ENCODE measurements at regions not wholly inside any gene's neighbourhood (a gene's known extent, or its start where the extent isn't known, plus 50 kb on each side); places are given as distances from the start of the nearest gene placed in this dataset.

DNA sequence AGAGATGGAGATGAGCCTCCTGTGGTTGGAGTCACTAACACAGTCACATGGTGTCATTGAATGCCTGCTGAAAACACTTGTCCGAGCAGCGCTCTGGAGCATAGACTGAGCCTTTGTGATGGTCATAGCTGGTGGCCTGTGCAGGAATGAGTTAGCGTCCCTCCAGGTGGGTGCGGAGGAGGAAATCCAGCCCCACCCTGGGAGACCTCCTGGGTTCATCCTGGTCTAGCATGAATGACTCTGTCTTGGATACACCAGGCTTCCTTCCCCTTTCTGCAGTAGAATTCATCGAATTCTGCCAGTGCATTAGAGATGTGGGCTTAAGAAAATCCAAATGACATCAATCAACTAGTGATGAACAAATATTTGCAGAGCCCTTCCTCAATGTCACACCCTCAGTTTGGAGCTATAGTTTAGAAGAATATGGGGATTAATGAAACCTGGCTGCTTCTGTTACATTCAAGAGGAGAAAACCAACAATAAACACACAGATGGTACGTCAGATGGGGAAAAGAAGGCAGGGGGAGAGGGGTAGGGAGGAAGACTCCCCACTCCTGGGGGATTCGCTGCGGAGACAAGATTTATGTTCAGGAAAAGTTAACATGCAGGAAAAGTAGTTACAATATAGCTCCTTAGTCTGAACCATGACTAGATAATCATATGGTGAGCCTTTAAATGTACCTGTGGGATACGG lies 136.7 kb downstream of the DDX1 start:
- TF ChIP-seq, protein P1, sequence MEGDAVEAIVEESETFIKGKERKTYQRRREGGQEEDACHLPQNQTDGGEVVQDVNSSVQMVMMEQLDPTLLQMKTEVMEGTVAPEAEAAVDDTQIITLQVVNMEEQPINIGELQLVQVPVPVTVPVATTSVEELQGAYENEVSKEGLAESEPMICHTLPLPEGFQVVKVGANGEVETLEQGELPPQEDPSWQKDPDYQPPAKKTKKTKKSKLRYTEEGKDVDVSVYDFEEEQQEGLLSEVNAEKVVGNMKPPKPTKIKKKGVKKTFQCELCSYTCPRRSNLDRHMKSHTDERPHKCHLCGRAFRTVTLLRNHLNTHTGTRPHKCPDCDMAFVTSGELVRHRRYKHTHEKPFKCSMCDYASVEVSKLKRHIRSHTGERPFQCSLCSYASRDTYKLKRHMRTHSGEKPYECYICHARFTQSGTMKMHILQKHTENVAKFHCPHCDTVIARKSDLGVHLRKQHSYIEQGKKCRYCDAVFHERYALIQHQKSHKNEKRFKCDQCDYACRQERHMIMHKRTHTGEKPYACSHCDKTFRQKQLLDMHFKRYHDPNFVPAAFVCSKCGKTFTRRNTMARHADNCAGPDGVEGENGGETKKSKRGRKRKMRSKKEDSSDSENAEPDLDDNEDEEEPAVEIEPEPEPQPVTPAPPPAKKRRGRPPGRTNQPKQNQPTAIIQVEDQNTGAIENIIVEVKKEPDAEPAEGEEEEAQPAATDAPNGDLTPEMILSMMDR (IDR thresholded peaks at IDR 0.05; ENCODE audit: unreplicated experiment): no peak
- no peak overlapping the region for H3K4me3 Mint-ChIP-seq (ENCODE audit: unreplicated experiment)
- intact Hi-C loops (cut with micrococcal nuclease): no loop called here
- H3K4me1 Mint-ChIP-seq (ENCODE audit: insufficient read depth, unreplicated experiment): peaks cover 23% of the 10 kb centered on the region
- peaks cover 99% of the 10 kb centered on the region for H3K27me3 Mint-ChIP-seq (ENCODE audit: insufficient read depth, unreplicated experiment)
- DNase-seq (ENCODE audit: unreplicated experiment): no peak
- H3K27ac Mint-ChIP-seq (ENCODE audit: low read depth, unreplicated experiment): no peak overlapping the region
- BruUV-seq (replicated peaks): no TSS peak
- CTCF ChIA-PET: interaction anchor here (0.6 kb wide), 1 partner anchor 29 kb away, joined by 3 read pairs; no protein-coding TSS in a partner anchor
- no peaks in the 10 kb centered on the region for H3K36me3 Mint-ChIP-seq (ENCODE audit: insufficient read depth, unreplicated experiment)
- POLR2A ChIA-PET: interaction anchor here (0.6 to 1.2 kb wide), 2 partner anchors 85 to 414 kb away, joined by 3 read pairs; no protein-coding TSS in a partner anchor
- H3K9me3 Mint-ChIP-seq (ENCODE audit: unreplicated experiment): no peaks in the 10 kb centered on the region

DNA sequence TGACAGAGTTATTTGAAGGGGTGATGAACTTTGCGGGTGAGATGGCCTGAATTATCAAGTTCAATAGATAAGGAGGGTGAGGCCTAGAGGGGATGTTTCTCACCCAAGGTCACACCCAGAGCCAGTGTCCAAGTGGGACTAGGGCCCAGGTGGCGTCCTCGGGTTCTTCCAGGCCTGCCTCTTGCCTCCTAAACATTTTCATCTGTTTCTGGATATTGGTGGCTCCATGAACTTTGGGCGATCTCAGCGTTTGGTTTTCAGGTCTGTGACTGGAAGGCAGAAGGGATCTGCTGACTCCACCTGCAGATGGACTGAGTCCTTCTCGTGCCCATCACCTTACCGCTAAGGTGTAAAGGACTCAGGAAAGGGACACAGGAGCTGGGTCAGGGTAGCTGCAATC lies 137.3 kb downstream of the DDX1 start:
- TF ChIP-seq, protein P1 (IDR thresholded peaks at IDR 0.05; ENCODE audit: unreplicated experiment): no peak

DNA sequence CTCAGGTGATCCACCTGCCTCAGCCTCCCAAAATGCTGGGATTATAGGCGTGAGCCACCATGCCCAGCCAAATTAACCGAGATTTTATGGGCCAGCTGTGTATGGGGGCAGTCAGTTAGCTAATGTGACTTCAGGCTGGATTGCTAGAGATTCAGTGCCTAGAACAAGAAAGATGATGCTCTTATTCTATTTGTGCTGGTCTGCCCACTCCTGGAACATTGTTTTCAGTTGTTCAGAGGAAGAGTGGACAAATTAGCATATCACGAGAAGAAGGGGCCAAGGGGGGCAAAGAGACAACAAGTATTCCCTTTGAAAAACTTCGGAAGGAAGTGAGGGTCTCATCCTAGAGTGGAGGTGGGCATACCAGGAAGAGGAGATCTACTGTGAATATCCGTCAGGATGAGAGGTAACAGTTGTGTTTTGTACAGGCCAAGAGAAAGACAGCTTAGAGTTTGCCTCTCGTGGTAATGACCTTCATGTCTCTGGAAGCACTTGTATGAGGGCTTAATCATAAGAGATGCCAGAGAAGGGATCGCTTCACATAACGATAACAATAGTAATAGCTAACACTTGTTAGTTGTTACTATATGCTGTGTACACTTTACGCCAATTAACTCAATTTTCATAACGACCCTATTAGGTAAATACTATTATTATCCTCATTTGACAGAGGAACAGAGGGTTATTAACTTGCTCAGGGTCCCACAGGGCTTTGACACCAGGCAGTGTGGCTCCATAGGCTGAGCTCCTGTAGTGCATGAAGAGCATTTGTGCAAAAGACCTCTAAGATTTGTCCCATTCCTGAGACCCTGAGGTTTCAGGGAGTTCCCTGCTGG lies 138.3 kb downstream of the DDX1 start:
- Mint-ChIP-seq H3K9me3 (ENCODE audit: unreplicated experiment) (no peaks in the 10 kb centered on the region), H3K4me1 (ENCODE audit: insufficient read depth, unreplicated experiment) (peaks cover 29% of the 10 kb centered on the region), H3K4me3 (ENCODE audit: unreplicated experiment) (no peak overlapping the region), H3K27ac (ENCODE audit: low read depth, unreplicated experiment) (peak overlapping the region; percentile 31), H3K27me3 (ENCODE audit: insufficient read depth, unreplicated experiment) (peaks cover 99% of the 10 kb centered on the region), H3K36me3 (ENCODE audit: insufficient read depth, unreplicated experiment) (no peaks in the 10 kb centered on the region)
- intact Hi-C loops (cut with micrococcal nuclease): loop anchor here (1.0 to 5.0 kb wide), 2 partner anchors 56 to 93 kb away; no protein-coding TSS in a partner anchor
- no peak for DNase-seq (ENCODE audit: unreplicated experiment)
- BruUV-seq (replicated peaks): no TSS peak
- TF ChIP-seq, protein P1 (IDR thresholded peaks at IDR 0.05; ENCODE audit: unreplicated experiment): no peak
- POLR2A ChIA-PET: no interaction called here
- CTCF ChIA-PET: no interaction called here

More for the DNA sequence above, 137.3 kb downstream of the DDX1 start:
- H3K36me3 Mint-ChIP-seq (ENCODE audit: insufficient read depth, unreplicated experiment): no peaks in the 10 kb centered on the region
- peaks cover 99% of the 10 kb centered on the region for H3K27me3 Mint-ChIP-seq (ENCODE audit: insufficient read depth, unreplicated experiment)
- intact Hi-C loops (cut with micrococcal nuclease): no loop called here
- no peak for DNase-seq (ENCODE audit: unreplicated experiment)
- POLR2A ChIA-PET: no interaction called here
- no peaks in the 10 kb centered on the region for H3K9me3 Mint-ChIP-seq (ENCODE audit: unreplicated experiment)
- CTCF ChIA-PET: no interaction called here
- H3K4me1 Mint-ChIP-seq (ENCODE audit: insufficient read depth, unreplicated experiment): peaks cover 27% of the 10 kb centered on the region
- no peak overlapping the region for H3K4me3 Mint-ChIP-seq (ENCODE audit: unreplicated experiment)
- H3K27ac Mint-ChIP-seq (ENCODE audit: low read depth, unreplicated experiment): no peak overlapping the region
- BruUV-seq (replicated peaks): no TSS peak

DNA sequence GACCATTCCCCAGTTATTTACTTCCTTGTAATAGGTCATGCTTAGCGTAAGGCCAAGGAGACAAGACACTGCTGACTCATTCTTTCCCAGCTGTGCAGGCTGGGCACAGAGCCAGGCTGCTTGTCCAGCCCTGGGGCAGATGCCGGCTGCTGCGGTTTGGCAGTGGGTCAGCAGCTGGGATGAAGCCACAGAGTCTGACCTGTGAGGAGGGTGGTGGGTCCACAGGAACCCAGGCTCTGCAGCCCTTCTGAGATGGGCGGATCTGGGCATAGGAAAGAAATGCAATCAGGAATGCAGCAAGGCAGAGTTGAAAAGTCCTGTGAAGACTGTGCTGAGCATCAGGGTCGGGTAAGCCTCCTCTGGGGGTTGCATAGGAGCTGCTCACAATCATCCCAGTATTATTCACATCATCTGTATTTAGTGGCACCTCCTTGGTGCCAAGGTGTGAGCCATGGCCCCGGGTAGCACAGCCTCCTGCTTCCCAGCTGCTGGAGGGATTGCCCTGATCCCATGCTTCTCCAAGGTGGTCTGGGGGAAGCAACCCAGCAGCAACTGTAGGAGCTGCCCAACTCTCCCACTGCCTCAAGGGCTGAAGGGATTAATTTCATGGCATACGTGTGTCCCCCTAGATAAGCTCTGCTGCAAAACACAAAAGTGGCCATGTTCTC lies 139.0 kb downstream of the DDX1 start:
- H3K36me3 Mint-ChIP-seq (ENCODE audit: insufficient read depth, unreplicated experiment): no peaks in the 10 kb centered on the region
- intact Hi-C loops (cut with micrococcal nuclease): loop anchor here (1.0 to 5.0 kb wide), 2 partner anchors 56 to 93 kb away; no protein-coding TSS in a partner anchor
- no TSS peak for BruUV-seq (replicated peaks)
- no peak overlapping the region for H3K27ac Mint-ChIP-seq (ENCODE audit: low read depth, unreplicated experiment)
- H3K4me3 Mint-ChIP-seq (ENCODE audit: unreplicated experiment): no peak overlapping the region
- CTCF ChIA-PET: interaction anchor here (0.5 to 1.5 kb wide), 2 partner anchors 24 to 89 kb away, joined by 3 to 5 read pairs; no protein-coding TSS in a partner anchor
- peak; percentile 97 for DNase-seq (ENCODE audit: unreplicated experiment)
- no peaks in the 10 kb centered on the region for H3K9me3 Mint-ChIP-seq (ENCODE audit: unreplicated experiment)
- POLR2A ChIA-PET: interaction anchor here (1.2 kb wide), 1 partner anchor 10 kb away, joined by 3 read pairs; no protein-coding TSS in a partner anchor
- H3K27me3 Mint-ChIP-seq (ENCODE audit: insufficient read depth, unreplicated experiment): peaks cover 99% of the 10 kb centered on the region
- TF ChIP-seq, protein P1 (IDR thresholded peaks at IDR 0.05; ENCODE audit: unreplicated experiment): no peak
- peaks cover 29% of the 10 kb centered on the region for H3K4me1 Mint-ChIP-seq (ENCODE audit: insufficient read depth, unreplicated experiment)

Data from MCF 10A (cell line).